ENCODE measurements at regions not wholly inside any gene's neighbourhood (a gene's known extent, or its start where the extent isn't known, plus 50 kb on each side); places are given as distances from the start of the nearest gene placed in this dataset.
"Not testable (repeated sequence)": the region's sequence is repeated elsewhere in the genome, so short reads cannot be mapped to it uniquely, and the experiment has no call there.

GRCh38 chr20:29873946-29874345 is 1383.5 kb upstream of the DEFB115 start:
- no peak overlapping the region for H3K4me3 Mint-ChIP-seq
- no peak for TF ChIP-seq CTCF (IDR thresholded peaks at IDR 0.05)
- TF ChIP-seq EZH2phosphoT487 (IDR thresholded peaks at IDR 0.05), result no peak
- TF ChIP-seq EZH2 (IDR thresholded peaks at IDR 0.05), result no peak
- Histone ChIP-seq H3F3A (ENCODE audit: low read depth) (no peaks in the 10 kb centered on the region), H3K4me3 (no peak overlapping the region), H3K9me3 (ENCODE audit: low read depth) (peaks cover 16% of the 10 kb centered on the region), H4K20me1 (ENCODE audit: low read depth) (no peaks in the 10 kb centered on the region), H3K36me3 (no peaks in the 10 kb centered on the region), H3K79me2 (ENCODE audit: low read depth) (no peaks in the 10 kb centered on the region), H3K4me1 (no peaks in the 10 kb centered on the region), H3K9ac (no peak overlapping the region), H3K27ac (no peak overlapping the region), H2AFZ (replicated peaks) (no peak overlapping the region), H3K27me3 (no peaks in the 10 kb centered on the region), H3K4me2 (no peak overlapping the region)
- H3K36me3 Mint-ChIP-seq, result peaks cover 6% of the 10 kb centered on the region
- H3K27ac Mint-ChIP-seq, result no peak overlapping the region
- H3K9me3 Mint-ChIP-seq, result peaks cover 73% of the 10 kb centered on the region
- peak; percentile 82 for DNase-seq (ENCODE audit: low spot score)
- H3K27me3 Mint-ChIP-seq (ENCODE audit: insufficient read depth, low read depth), result peaks cover 15% of the 10 kb centered on the region
- H3K4me1 Mint-ChIP-seq, result no peaks in the 10 kb centered on the region

- no peaks in the 10 kb centered on the region for H4K20me1 ChIP-seq (ENCODE audit: low read depth)
- peaks cover 6% of the 10 kb centered on the region for H3K36me3 Mint-ChIP-seq
- no peaks in the 10 kb centered on the region for H3K4me1 ChIP-seq
- H3K9me3 Mint-ChIP-seq, result peaks cover 73% of the 10 kb centered on the region
- H3F3A ChIP-seq (ENCODE audit: low read depth), result no peaks in the 10 kb centered on the region
- no peaks in the 10 kb centered on the region for H3K79me2 ChIP-seq (ENCODE audit: low read depth)
- no peak for DNase-seq (ENCODE audit: low spot score)
- no peak overlapping the region for H3K27ac Mint-ChIP-seq
- H3K27ac ChIP-seq, result no peak overlapping the region
- H3K4me3 Mint-ChIP-seq, result no peak overlapping the region
- no peaks in the 10 kb centered on the region for H3K36me3 ChIP-seq
- H3K27me3 Mint-ChIP-seq (ENCODE audit: insufficient read depth, low read depth), result peaks cover 17% of the 10 kb centered on the region
- H3K4me3 ChIP-seq, result no peak overlapping the region
- H2AFZ ChIP-seq (replicated peaks), result no peak overlapping the region
- TF ChIP-seq EZH2phosphoT487 (IDR thresholded peaks at IDR 0.05), result no peak
- no peak for TF ChIP-seq CTCF (IDR thresholded peaks at IDR 0.05)
- no peak for TF ChIP-seq EZH2 (IDR thresholded peaks at IDR 0.05)
- H3K9ac ChIP-seq, result no peak overlapping the region
- H3K4me1 Mint-ChIP-seq, result no peaks in the 10 kb centered on the region
- H3K4me2 ChIP-seq, result no peak overlapping the region
- peaks cover 9% of the 10 kb centered on the region for H3K9me3 ChIP-seq (ENCODE audit: low read depth)
- no peaks in the 10 kb centered on the region for H3K27me3 ChIP-seq
Observed at GRCh38 chr20:29874476-29875202, 1382.8 kb upstream of the DEFB115 start.

GRCh38 chr20:29875321-29876083 is 1382.0 kb upstream of the DEFB115 start:
- not testable (repeated sequence) for H3K36me3 ChIP-seq; H3K27ac Mint-ChIP-seq; H3K9ac ChIP-seq; H3K9me3 ChIP-seq (ENCODE audit: low read depth); H3F3A ChIP-seq (ENCODE audit: low read depth); H3K79me2 ChIP-seq (ENCODE audit: low read depth); H3K27me3 ChIP-seq; H3K4me2 ChIP-seq; H3K4me1 ChIP-seq; H3K36me3 Mint-ChIP-seq; H3K4me1 Mint-ChIP-seq; H4K20me1 ChIP-seq (ENCODE audit: low read depth); H3K27ac ChIP-seq; H3K4me3 ChIP-seq; DNase-seq (ENCODE audit: low spot score); H2AFZ ChIP-seq (replicated peaks)
- Mint-ChIP-seq H3K4me3 (peak overlapping the region; percentile 14), H3K9me3 (peaks cover 68% of the 10 kb centered on the region), H3K27me3 (ENCODE audit: insufficient read depth, low read depth) (peaks cover 17% of the 10 kb centered on the region)

- not testable (repeated sequence) for H3K4me3 Mint-ChIP-seq; H3K27me3 ChIP-seq; H3K36me3 Mint-ChIP-seq; H3K4me1 Mint-ChIP-seq; H3K79me2 ChIP-seq (ENCODE audit: low read depth); H2AFZ ChIP-seq (replicated peaks); H3K36me3 ChIP-seq; H3K9me3 ChIP-seq (ENCODE audit: low read depth); H3K4me1 ChIP-seq; H4K20me1 ChIP-seq (ENCODE audit: low read depth); H3K27ac ChIP-seq; H3K9ac ChIP-seq; H3K4me2 ChIP-seq; H3K4me3 ChIP-seq; DNase-seq (ENCODE audit: low spot score); H3F3A ChIP-seq (ENCODE audit: low read depth); H3K27ac Mint-ChIP-seq
- Mint-ChIP-seq H3K9me3 (peaks cover 69% of the 10 kb centered on the region), H3K27me3 (ENCODE audit: insufficient read depth, low read depth) (peaks cover 17% of the 10 kb centered on the region)
Observed at GRCh38 chr20:29876084-29876910, 1381.2 kb upstream of the DEFB115 start.

Measured in neural progenitor cell (in vitro differentiated cells).